Fibroblast of lung (primary cell): ENCODE measurements at regions not wholly inside any gene's neighbourhood (a gene's known extent, or its start where the extent isn't known, plus 50 kb on each side); places are given as distances from the start of the nearest gene placed in this dataset.

Source experiments
- EZH2 ChIP-seq: IDR thresholded peaks from 2 replicates; pipeline ENCODE4 v1.5.1; 2012; ENCODE audit warnings: low read length, control low read depth, mild to moderate bottlenecking; ENCODE audit errors: missing control alignments
- TF ChIP-seq, protein P1 (sequence below), 2 donors: IDR thresholded peaks in 1 of 2; conservative IDR thresholded peaks in 1 of 2; 1 replicate in 1 of 2; 2 replicates in 1 of 2; pipeline ENCODE4 v1.5.1; 2011 to 2012; ENCODE audit warnings: low read length in 2 of 2, control low read depth in 1 of 2, inconsistent platforms in 1 of 2, low read depth in 1 of 2, mild to moderate bottlenecking in 1 of 2

DNA sequence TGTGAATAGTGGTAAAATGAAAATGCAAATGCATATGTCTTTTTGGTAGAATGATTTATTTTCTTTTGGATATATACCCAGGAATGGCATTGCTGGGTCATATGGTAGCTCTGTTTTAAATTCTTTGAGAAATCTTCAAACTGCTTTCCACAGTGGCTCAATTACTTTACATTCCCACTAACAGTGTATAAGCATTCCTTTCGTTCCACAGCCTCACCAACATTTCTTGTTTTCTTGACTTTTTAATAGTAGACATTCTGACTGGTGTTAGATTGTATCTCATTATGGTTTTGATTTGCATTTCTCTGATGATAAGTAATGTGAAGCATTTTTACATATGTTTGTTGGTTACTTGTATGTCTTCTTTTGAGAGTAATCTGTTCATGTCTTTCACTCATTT lies 144.0 kb downstream of the SIM1 start:
- TF ChIP-seq, protein P1, sequence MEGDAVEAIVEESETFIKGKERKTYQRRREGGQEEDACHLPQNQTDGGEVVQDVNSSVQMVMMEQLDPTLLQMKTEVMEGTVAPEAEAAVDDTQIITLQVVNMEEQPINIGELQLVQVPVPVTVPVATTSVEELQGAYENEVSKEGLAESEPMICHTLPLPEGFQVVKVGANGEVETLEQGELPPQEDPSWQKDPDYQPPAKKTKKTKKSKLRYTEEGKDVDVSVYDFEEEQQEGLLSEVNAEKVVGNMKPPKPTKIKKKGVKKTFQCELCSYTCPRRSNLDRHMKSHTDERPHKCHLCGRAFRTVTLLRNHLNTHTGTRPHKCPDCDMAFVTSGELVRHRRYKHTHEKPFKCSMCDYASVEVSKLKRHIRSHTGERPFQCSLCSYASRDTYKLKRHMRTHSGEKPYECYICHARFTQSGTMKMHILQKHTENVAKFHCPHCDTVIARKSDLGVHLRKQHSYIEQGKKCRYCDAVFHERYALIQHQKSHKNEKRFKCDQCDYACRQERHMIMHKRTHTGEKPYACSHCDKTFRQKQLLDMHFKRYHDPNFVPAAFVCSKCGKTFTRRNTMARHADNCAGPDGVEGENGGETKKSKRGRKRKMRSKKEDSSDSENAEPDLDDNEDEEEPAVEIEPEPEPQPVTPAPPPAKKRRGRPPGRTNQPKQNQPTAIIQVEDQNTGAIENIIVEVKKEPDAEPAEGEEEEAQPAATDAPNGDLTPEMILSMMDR (conservative IDR thresholded peaks at IDR 0.05 in 1 of 2, IDR thresholded peaks at IDR 0.05 in 1 of 2; ENCODE audit: low read depth in 1 of 2, low read length in 2 of 2): no peak
- no peak for TF ChIP-seq EZH2
